ENCODE measurements at regions not wholly inside any gene's neighbourhood (a gene's known extent, or its start where the extent isn't known, plus 50 kb on each side); places are given as distances from the start of the nearest gene placed in this dataset.

DNA sequence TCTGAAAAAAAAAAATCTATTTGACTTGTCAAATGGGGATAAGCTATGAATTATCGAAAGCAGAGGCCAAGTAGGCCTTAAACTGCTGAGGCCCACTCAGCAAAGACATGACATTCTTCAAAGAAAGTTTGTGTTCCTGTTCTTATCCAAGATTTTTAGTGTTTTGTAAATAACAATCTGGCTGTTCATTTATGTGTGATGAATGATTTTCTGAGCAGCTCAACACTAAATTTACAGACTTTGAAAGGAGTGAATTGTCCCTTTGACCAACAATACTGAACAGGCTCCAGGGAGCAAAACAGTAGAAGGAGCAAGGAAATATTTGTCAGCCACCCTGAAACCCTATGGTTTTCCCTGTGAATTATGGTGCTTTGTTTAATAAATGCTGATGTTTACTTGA lies 512.6 kb upstream of the NAALADL2 start:
- TF ChIP-seq, protein P1, sequence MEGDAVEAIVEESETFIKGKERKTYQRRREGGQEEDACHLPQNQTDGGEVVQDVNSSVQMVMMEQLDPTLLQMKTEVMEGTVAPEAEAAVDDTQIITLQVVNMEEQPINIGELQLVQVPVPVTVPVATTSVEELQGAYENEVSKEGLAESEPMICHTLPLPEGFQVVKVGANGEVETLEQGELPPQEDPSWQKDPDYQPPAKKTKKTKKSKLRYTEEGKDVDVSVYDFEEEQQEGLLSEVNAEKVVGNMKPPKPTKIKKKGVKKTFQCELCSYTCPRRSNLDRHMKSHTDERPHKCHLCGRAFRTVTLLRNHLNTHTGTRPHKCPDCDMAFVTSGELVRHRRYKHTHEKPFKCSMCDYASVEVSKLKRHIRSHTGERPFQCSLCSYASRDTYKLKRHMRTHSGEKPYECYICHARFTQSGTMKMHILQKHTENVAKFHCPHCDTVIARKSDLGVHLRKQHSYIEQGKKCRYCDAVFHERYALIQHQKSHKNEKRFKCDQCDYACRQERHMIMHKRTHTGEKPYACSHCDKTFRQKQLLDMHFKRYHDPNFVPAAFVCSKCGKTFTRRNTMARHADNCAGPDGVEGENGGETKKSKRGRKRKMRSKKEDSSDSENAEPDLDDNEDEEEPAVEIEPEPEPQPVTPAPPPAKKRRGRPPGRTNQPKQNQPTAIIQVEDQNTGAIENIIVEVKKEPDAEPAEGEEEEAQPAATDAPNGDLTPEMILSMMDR (IDR thresholded peaks at IDR 0.05): no peak
- TF ChIP-seq POLR2A (IDR thresholded peaks at IDR 0.05): no peak
- no peak for TF ChIP-seq POLR2AphosphoS5 (IDR thresholded peaks at IDR 0.05)
- TF ChIP-seq EP300 (IDR thresholded peaks at IDR 0.05; ENCODE audit: low read depth): no peak

All from transverse colon (tissue), 4 donors.